Prostate gland (tissue), 2 donors: ENCODE measurements at regions not wholly inside any gene's neighbourhood (a gene's known extent, or its start where the extent isn't known, plus 50 kb on each side); places are given as distances from the start of the nearest gene placed in this dataset.

ENCODE experiments used
- DNase-seq: peaks from one replicate; pipeline ENCODE4 v3.0.0-alpha.2; 2019; ENCODE audit warnings: low spot score
- H3K27ac ChIP-seq, 2 donors: fragments of 200-600 bp; sonication (generic); 2 replicates each; pipeline ENCODE4 v1.5.1; 2017 to 2019
- H3K27me3 ChIP-seq: fragments of 200-600 bp; sonication (generic); replicated peaks from 2 replicates; pipeline ENCODE4 v1.5.1; 2019; ENCODE audit not compliant: insufficient read depth
- H3K36me3 ChIP-seq, 2 donors: fragments of 200-600 bp; sonication (generic); 1 replicate in 1 of 2; 2 replicates in 1 of 2; pipeline versions ENCODE4 v1.5.1 to v1.8.1; 2017 to 2019
- H3K4me1 ChIP-seq: fragments of 200-600 bp; sonication (generic); replicated peaks from 2 replicates; pipeline ENCODE4 v1.5.1; 2019
- H3K4me3 ChIP-seq, 2 donors: fragments of 200-600 bp; sonication (generic); 2 replicates each; pipeline ENCODE4 v1.5.1; 2017 to 2019
- H3K9me3 ChIP-seq: fragments of 200-600 bp; sonication (generic); 2 replicates; pipeline ENCODE4 v1.5.1; 2017
- CTCF ChIP-seq, 4 experiments: fragments of 200-600 bp in 2 of 4; fragments of 450-650 bp in 2 of 4; sonication (generic) in 2 of 4; IDR thresholded peaks; 1 replicate in 3 of 4; 2 replicates in 1 of 4; pipeline ENCODE4 v1.5.1; 2016 to 2019; ENCODE audit warnings: antibody characterized with exemption in 4 of 4, mild to moderate bottlenecking in 2 of 4, moderate library complexity in 2 of 4
- POLR2A ChIP-seq: fragments of 450-650 bp; IDR thresholded peaks from one replicate; pipeline ENCODE4 v1.6.1; 2016; ENCODE audit warnings: antibody characterized with exemption, mild to moderate bottlenecking
- POLR2AphosphoS5 ChIP-seq: sonication (generic); formaldehyde crosslinking; IDR thresholded peaks from one replicate; pipeline ENCODE4 v1.6.1; 2017; ENCODE audit warnings: antibody characterized with exemption
- WGBS: methylation state at CpG from one replicate; pipeline ENCODE4 v1.1.5; 2018; 5-methylcytosine and 5-hydroxymethylcytosine counted together
- intact Hi-C: fragments of 100-400 bp; cut with DNase I; formaldehyde crosslinking; loops from one replicate; pipeline ENCODE4 v1.14.2; 2022

GRCh38 chr6:6941201-6941600 lies 166.6 kb upstream of the RREB1 start:
- no peaks in the 10 kb centered on the region for H3K9me3 ChIP-seq
- H3K27me3 ChIP-seq, result no peaks in the 10 kb centered on the region
- TF ChIP-seq CTCF (IDR thresholded peaks at IDR 0.05) (no peak), POLR2A (no peak), POLR2AphosphoS5 (no peak)
- no peak overlapping the region for H3K27ac ChIP-seq
- H3K4me3 ChIP-seq, result no peak overlapping the region
- no peaks in the 10 kb centered on the region for H3K4me1 ChIP-seq
- DNase-seq, result no peak
- intact Hi-C loops, result no loop called here
- no peaks in the 10 kb centered on the region for H3K36me3 ChIP-seq
- WGBS, result 95% methylated on average over 8 of the region's 8 CpGs

- H3K4me1 ChIP-seq, result no peaks in the 10 kb centered on the region
- WGBS, result 69% methylated on average over 3 of the region's 3 CpGs
- H3K9me3 ChIP-seq, result no peaks in the 10 kb centered on the region
- no peaks in the 10 kb centered on the region for H3K27me3 ChIP-seq
- intact Hi-C loops, result no loop called here
- no peak overlapping the region for H3K4me3 ChIP-seq
- no peak for DNase-seq
- TF ChIP-seq POLR2AphosphoS5 (no peak), CTCF (IDR thresholded peaks at IDR 0.05) (no peak), POLR2A (no peak)
- no peak overlapping the region for H3K27ac ChIP-seq
- H3K36me3 ChIP-seq, result no peaks in the 10 kb centered on the region
These were observed 165.7 kb upstream of the RREB1 start for GRCh38 chr6:6942091-6942490.

GRCh38 chr6:6942831-6943230 lies 164.9 kb upstream of the RREB1 start:
- Histone ChIP-seq H3K4me3 (no peak overlapping the region), H3K9me3 (no peaks in the 10 kb centered on the region), H3K27ac (no peak overlapping the region), H3K4me1 (no peaks in the 10 kb centered on the region), H3K36me3 (no peaks in the 10 kb centered on the region), H3K27me3 (no peaks in the 10 kb centered on the region)
- DNase-seq, result no peak
- 13% methylated on average over 13 of the region's 13 CpGs for WGBS
- TF ChIP-seq CTCF (IDR thresholded peaks at IDR 0.05) (no peak), POLR2AphosphoS5 (peak; percentile 9)
- intact Hi-C loops, result no loop called here

- Histone ChIP-seq H3K9me3 (no peaks in the 10 kb centered on the region), H3K4me1 (no peaks in the 10 kb centered on the region), H3K4me3 (no peak overlapping the region), H3K27me3 (no peaks in the 10 kb centered on the region), H3K27ac (no peak overlapping the region), H3K36me3 (no peaks in the 10 kb centered on the region)
- 18% methylated on average over 1 of the region's 1 CpG for WGBS
- TF ChIP-seq POLR2A (no peak), CTCF (IDR thresholded peaks at IDR 0.05) (no peak), POLR2AphosphoS5 (no peak)
- DNase-seq, result no peak
- intact Hi-C loops, result no loop called here
These were observed 164.3 kb upstream of the RREB1 start for GRCh38 chr6:6943421-6943820.

GRCh38 chr6:6946206-6947155 lies 161.3 kb upstream of the RREB1 start:
- H3K4me1 ChIP-seq, result no peaks in the 10 kb centered on the region
- no peaks in the 10 kb centered on the region for H3K36me3 ChIP-seq
- WGBS, result 58% methylated on average over 8 of the region's 8 CpGs
- no peaks in the 10 kb centered on the region for H3K27me3 ChIP-seq
- intact Hi-C loops, result no loop called here
- no peaks in the 10 kb centered on the region for H3K9me3 ChIP-seq
- DNase-seq, result no peak
- no peak overlapping the region for H3K27ac ChIP-seq
- H3K4me3 ChIP-seq, result no peak overlapping the region
- TF ChIP-seq POLR2AphosphoS5, result no peak
- TF ChIP-seq POLR2A, result no peak
- no peak for TF ChIP-seq CTCF (IDR thresholded peaks at IDR 0.05)
